HG03196 (cell line): ENCODE measurements at regions not wholly inside any gene's neighbourhood (a gene's known extent, or its start where the extent isn't known, plus 50 kb on each side); places are given as distances from the start of the nearest gene placed in this dataset.
"Not testable (repeated sequence)": the region's sequence is repeated elsewhere in the genome, so short reads cannot be mapped to it uniquely, and the experiment has no call there.

Experiments
- ATAC-seq: cut with Tn5 transposase; IDR thresholded peaks from one replicate; pipeline ENCODE4 v1.9.1; 2021; ENCODE audit not compliant: unreplicated experiment

DNA sequence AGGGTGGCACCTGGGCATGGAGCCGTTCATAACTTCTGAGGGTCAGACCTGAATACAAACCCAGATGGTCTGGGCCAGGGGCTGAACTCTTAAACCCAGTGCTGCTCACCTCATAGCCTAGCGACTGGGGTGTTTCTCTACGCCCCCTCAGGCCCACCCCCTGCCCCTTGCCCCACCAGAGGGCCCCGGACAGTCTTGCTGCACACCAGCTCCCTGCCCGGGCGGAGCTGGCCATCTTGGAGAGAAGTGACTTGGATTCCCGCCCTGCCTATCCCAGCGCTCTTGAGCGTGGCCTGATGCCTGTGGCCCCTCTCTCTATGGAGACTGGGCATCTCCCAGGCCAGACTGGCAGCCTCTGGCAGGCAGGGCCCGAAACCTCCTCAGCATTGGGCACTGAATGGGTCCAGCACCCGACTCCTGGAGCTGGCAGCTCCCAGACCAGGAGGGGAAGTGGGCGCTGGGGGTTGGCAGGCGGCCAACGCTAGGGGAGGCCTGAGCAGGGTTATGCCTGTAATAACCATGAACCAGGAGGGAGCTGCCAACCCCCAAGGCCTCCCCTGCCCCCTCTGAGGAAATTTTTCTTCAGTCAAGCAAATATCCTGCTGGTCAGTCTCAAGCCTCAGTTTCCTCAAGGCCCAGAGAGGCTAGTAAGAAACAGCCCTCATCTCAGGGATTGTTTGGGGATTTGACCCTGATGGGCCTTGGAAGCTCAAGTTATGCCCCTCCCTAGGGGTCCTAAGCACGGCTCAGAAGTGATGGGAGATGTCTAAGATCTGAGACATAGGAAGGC lies 169.5 kb downstream of the VEGFA start:
- no peak for ATAC-seq

DNA sequence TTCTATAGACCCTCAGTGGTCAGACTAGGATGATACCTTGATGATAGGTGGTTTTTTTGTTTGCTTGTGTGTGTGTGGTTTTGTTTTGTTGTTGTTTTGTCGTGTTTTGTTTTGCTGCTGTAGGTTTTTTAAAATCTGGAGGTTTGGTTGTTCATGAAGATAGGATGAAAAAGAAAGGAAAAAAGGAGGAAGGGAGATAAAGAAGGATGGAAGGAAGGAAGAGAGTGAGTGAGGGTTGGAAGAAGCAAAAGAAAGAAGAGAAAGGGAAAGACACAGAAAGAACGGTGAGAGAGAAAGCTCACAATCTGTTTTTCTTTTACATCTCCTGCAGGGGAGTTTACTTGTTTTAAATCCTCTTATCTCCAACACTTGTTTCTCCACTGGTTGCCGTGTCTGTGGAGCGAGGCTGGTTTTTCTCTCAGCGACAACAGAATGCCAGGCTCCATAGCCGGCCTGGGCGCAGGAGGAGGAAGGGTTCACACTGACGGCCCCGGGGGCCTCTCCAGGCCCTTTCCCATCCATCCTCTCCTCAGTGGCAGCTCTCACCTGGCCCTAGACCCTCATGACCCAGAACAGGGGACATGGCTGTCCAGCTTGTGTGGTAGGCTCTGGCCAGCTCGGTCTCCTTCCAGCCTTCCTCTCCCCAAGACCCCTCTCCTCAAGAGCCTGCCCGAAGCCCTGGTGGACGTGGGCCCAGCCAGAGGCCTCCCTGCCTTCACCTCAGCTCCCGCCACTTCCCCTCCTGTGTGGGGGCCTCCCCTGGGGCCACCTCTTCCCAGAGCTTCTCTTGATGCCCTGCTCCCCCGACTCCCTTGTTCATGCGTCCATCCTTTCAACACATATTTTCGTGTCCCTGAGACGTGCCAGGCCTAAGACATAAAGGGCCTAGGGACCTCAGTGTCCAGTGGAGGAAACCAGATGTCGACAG lies 168.4 kb downstream of the VEGFA start:
- ATAC-seq: no peak

DNA sequence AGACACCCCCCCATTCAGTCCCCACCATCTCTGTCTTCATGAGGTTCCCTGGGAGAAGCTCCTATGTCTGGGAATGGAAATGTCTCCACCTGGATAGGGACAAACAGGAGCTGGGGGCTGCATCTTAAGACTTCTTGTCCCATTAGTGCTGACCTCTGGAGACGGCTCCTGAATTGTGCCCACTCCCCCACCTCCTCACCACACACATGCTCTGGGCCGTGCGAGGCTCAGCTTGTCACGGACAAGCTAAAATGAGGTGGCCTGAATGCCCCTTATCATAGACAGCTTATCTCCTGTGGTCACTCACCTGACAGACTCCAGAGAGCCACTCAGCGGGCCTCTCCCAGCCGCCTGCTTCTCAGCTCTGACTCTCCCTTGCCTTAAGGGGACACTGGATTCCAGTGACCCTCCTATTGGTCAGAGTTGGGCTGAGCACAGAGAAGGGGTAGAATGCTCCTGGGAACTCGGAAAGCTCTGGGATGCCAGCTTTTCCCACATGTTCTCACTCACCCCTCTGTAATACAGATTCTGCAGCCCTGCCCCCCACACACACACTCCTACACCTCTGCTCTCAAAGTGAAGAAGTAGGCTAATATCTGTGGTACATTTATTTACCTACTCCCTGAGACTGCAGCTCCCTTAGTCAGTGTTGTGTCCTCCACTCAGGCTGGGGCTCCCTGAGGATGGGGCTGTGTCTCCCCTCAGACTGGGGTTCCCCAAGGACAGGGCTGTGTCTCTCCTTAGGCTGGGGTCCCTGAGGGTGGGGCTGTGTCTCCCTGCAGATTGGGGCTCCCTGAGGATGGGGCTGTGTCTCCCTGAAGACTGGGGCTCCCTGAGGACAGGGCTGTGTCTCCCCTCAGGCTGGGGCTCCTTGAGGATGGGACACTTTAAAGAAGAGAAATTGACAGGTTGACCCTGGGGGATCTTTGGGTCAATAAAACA lies 167.5 kb downstream of the VEGFA start:
- ATAC-seq: no peak

DNA sequence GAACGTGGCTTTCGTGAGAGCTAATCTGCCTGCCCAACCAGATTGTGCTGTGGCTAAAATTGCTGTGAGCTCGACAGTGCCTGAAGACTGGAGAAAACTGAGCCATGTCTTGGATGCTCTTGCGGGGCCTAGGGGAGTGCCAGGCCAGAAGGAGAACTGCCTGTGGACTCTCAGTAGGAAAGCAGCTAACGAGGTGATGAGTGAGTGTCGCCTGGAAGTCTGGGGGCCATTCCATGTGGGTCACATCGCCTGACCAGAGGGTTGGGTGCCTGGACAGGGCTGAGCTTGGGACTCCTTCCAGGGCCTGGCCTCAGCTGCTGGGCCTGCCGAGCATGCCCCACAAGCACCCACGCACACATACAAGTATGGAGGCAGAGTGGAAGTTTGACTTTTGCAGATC lies 166.5 kb downstream of the VEGFA start:
- no peak for ATAC-seq

DNA sequence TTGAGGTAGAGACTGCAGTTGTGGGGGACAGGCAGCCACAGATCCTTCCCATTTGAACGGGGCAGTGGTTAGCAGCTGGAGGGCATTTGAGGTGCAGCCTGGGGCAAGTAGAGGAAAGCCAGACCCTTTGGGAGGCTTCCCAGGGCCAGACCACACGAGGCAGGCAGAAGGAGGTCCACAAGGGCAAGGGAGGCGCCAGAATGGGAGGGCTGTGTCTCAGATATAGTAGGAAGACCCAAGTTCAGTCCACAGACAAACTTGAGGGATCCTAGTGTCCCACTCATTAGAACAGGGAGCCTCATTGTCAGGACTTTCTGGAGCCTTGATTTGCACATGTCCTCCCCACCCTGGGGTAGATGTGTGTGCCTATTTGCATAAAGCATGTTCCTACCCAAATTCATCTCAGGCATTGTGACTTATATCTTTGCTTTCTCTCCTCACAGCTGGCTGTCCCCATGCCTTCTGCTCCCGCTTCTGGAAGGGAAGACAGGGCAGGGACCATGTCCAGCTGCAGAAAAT lies 166.0 kb downstream of the VEGFA start:
- no peak for ATAC-seq

DNA sequence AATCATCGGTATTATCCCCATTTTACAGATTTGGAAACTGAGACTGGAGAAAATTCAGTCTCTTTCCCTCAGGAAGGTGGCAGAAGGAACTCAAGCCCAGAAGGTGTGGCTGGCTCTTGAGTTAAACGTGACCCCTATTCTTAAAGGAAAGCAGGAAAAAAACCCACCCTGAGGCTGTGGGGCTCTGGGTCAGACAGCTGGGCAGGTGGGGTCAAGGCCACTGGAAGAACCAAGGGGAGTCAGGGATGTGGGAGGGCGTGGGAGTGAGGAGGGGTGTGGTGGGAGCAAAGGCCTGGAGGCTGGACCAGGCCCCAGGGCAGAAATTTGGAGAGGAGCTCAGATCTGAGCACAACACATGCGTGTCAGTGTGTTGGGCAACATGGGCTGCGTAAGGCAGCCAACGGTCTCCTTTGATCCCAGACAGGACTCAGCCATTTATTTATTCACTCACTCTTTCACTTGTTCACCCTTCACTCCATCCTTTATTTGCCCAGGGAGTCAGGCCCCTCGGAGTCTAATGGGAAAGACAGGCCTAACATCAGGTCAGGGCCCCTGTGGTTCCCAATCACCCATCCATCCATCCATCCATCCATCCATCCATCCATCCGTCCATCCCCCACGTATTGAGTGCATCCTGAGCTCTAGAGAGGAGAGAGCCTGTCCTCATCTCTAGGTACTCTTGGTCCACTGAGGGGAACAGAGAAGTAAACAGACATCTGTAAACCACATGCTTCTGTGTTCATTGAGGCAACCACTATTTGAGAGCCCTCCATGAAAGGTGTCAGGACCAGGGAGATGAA lies 165.0 kb downstream of the VEGFA start:
- ATAC-seq: no peak

DNA sequence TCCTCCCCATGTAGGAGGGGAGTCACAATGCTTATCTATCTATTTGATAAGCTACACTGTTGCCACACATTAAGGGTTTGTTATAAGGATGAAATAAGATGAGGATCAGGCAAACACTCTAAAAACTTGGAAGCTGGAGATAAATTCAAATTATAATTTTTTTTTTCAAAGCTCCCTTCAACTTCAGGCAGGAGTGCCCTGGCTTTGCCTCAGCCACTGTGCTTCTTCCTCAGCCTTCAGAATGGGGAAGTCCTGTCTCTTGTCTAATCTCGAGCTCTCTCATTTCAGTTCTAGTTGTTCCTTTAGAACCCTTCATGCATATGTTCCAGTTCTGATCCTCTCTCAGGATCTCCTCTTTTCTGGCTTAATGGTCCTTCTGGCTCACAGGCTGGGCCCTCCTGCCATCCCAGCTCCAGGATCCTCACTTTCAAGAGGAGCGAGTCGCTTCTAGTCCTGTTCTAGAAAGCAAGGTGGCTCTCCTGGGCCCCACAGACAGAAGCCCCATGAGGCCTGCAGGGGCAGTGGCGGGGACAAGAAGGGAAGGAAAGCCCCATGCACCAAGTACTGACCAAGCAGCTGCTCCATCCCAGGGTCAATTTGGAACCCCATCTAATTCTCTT lies 164.3 kb downstream of the VEGFA start:
- no peak for ATAC-seq

DNA sequence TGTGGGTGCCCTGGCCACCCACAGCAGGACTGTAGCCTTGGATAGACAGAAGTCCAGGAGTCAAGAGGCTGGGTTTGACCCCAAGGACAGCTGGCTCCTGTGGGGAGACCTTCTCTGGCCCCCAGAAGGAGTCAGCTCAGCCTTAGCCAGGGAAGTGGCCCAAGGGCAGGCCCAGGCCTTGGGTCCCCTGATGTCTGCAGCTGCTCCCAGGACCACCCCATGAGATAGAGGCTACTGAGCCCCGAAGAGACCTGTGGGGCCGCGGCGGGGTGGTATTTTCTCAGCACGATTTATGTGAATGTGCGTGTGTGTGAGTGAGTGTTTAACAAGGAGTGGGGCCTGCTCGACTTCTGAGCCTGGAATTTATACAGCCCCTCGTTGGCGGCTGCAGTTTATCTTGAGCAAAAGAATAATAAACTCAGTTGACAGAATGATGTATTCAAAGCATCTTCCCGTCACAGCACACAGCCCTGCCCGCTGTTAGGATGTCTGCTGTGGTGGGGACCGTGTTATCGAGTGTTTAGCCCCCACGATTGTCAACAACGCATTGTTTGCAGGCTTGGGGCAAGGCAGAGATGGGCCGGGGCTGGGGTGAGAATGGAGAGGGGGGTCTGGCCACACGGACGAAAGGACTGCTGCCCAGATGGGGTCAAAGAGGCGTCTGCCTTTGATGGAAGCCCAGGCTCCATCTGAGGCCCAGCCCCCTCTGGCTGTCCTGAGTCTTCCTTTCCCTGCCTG lies 163.3 kb downstream of the VEGFA start:
- ATAC-seq: no peak

DNA sequence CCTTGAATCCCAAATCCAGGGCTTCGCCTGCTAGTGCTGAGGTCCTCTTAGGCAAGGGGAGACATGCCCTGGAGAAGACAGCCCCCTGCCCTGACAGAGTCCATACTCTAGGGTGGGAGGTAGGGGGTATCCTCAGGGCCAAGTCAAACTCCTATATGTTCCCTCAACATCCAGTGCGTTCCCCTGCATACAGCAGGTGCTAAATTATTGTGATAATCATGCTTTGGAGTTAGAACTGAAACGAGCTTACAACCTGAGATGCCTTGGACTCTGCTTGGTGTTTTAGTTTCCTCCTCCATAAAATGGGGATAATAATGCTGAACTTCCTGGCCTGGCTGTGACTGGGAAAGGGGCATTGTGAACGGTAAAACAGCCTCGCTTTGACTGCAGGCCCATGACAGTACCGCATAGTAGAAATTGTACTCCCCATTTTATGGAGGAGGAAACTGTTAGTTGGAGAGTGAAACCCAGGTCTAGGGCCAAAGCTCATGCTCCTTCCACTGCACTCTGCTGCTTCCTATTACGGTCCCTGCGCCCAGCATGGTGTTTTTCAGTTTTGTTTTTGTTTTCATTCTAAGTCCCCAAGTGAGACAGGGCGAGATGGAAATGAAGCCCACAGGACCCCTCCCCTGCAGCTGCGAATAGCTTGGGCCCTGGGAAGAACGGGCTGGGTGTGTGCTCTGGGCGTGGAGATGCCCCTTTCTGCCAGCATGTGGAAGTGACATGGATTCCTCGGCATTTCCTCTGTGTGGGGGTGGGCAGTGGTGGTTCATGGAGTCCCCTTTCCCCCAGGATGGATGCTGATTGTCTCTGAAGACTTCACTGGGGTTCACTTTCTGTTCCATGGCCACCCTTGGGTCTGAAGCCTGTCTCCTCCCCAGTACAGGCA lies 162.5 kb downstream of the VEGFA start:
- no peak for ATAC-seq

DNA sequence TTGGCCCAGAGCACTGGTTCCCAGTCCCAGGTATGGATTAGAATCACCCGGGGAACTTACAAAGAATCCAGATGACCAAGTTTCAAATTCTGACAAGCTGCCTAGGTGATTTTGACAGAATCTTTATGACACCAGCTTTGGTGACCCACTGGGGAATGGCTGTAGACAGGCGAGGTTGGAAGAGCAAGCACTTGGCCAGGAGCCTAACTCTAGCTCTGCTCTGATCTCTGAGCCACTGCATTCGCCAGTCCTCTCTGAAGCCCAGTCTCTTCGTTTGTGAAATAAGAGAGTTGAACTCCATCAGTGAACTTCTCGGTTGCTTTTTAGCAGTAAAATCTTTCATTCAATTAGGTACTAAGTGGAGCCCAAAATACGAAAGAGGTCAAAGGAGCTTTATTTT lies 161.2 kb downstream of the VEGFA start:
- no peak for ATAC-seq

DNA sequence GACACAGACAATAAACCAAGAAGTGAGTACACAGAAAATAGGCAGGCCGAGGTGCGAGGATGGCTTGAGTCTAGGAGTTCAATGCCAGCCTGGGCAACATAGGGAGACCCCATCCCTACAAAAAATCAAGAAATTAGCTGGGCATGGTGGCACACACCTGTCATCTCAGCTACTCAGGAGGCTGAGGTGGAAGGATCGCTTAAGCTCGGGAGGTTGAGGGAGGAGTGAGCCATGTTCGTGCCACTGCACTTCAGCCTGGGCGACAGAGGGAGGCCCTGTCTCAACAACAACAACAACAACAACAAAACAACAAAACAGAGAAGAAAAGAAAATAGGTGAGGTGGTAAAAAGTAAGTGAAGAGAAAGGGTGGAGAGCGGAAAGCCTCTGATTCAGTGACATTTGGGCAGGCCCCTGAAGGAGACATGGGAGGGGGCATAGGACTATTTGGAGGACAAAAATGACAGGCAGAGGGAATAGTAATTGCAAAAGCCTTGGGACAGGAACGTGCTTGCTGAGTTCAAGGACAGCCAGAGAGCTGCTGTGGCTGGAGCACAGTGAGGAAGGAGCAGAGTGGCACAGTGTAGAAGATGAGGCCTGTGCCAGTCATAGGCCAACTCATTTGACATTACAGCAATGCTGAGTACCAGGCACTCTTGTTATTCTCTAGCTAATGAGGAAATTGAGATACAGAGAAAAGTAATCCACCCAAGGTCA lies 160.6 kb downstream of the VEGFA start:
- no peak for ATAC-seq

DNA sequence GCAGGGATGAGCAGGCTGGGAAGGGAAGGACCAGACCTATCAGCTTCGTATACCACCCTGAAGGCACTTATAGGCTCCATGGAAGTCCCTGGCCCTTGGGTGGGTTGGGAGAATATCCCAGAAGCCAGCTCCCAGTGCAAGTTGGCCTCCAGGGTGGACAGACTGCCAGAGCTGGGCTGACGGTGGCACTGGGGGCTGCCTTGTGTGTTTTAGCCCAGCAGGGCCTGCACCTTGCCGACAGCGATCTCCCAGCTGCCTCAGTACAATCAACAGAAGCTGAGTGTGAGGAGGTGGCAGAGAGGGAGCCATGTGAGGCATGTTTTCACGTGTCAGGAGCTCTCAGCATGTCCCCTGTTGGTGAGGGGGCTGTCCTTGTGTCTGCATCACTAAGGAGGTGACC lies 159.5 kb downstream of the VEGFA start:
- no peak for ATAC-seq

DNA sequence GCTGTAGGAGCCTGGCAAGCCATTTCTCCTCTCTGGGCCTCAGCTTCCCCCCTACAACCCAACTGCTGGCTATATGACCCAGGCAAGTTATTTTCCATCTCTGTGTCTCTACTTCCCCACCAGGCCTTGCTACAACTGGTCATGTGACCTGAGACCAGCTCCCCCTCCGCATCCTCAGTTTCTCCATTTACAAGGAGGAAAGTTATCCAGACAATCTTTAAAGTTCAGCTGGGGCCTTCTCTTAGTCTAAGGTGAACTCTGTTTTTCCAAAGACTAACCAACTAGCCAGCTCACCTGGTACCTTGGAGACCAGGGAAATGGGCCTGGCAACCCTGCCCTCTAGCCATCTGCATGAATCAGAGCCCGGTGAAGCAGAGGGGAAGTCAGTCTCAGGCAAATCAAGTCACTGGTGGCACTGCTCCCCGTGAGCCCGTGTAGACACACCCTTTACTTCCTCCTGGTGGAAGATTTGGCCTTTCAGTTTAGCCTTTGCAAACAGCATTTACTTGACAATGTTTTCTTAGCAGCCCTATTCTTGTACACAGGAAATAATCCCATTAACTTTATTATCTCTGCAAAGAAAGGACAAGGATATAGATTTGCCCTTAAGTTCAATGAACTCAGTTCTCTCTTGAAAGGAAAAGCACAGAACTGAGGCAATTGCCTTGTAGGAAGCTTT lies 157.7 kb downstream of the VEGFA start:
- ATAC-seq: no peak

DNA sequence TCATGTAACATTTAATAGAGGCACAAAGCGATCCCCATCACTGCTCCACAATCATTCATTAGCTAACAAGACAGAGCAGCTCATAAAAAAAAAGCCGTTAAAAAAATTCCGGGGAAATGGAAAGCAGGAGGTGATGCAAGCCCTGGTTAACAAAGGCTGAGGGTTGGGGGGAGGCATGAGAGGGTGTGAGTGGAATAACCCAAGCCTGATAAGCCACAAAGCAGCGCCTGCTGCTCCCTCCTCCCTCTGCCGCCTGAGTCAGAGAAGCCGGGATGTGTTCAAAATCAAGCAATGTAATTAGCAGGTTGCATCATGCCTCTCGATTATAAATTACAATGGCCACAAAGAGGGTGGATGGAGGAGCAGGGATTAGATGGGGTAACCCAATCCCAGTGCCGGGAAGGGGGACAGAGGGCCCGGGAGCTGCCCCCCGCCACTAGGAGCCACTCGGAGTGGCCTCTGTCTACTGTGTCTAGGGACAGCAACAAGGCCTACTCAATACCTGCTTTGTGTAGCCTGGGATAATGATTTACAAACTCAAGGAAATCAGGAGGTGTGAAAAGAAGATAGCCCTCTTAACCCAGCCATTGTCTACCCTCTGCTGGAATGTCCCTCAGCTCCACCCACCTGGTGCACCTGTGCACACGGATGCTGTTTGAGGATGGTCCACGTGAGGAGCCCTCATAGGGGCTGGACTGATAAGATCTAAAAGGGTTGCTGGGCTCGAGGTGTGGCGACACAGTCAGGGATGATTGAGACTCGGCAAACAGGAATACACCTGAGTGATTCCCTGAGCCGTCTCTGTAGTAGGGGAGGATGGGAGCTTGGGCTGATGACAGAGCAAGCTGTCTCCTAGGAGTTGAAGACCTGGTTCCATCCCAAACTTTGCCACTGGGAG lies 156.9 kb downstream of the VEGFA start:
- no peak for ATAC-seq

DNA sequence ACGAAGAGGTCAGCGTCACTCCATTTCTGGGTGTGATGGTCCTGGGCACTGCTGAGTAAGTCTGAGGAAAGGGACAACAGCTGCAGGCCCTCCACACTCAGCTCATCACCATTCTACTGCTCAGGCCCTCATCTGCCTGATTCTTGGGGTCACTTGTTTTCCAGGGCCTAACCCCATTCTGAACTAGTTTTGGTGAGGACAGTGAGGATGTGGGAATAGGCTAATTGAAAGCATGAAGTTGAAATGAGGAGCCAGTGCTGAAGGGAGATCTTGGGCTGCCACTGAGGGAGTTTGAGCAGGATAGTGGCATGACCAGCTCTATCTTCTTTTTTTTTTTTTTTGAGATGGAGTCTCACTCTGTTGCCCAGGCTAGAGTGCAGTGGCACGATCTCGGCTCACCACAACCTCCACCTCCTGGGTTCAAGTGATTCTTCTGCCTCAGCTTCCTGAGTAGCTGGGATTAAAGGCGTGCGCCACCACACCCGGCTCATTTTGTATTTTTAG lies 155.7 kb downstream of the VEGFA start:
- ATAC-seq: not testable (repeated sequence)
